ENCODE measurements at regions not wholly inside any gene's neighbourhood (a gene's known extent, or its start where the extent isn't known, plus 50 kb on each side); places are given as distances from the start of the nearest gene placed in this dataset.

- H3K4me1 Mint-ChIP-seq = no peaks in the 10 kb centered on the region
- H3K27me3 Mint-ChIP-seq = peaks cover 12% of the 10 kb centered on the region
- no peak overlapping the region for H3K4me3 Mint-ChIP-seq
- H3K9me3 ChIP-seq (ENCODE audit: control insufficient read depth, low read length, poor library complexity, severe bottlenecking) = no peaks in the 10 kb centered on the region
- no peaks in the 10 kb centered on the region for H3K36me3 Mint-ChIP-seq (ENCODE audit: low read depth)
- DNase-seq (no peak), ATAC-seq (no peak)
- no peak overlapping the region for H3K27ac Mint-ChIP-seq
Observed at GRCh38 chr10:29947701-29948060, 111.7 kb downstream of the JCAD start.

- no peak overlapping the region for H3K27ac Mint-ChIP-seq
- DNase-seq (no peak), ATAC-seq (no peak)
- H3K36me3 Mint-ChIP-seq (ENCODE audit: low read depth) = peaks cover 2% of the 10 kb centered on the region
- peaks cover under 1% of the 10 kb centered on the region for H3K4me1 Mint-ChIP-seq
- no peak overlapping the region for H3K4me3 Mint-ChIP-seq
- H3K9me3 ChIP-seq (ENCODE audit: control insufficient read depth, low read length, poor library complexity, severe bottlenecking) = no peaks in the 10 kb centered on the region
- peaks cover 11% of the 10 kb centered on the region for H3K27me3 Mint-ChIP-seq
Observed at GRCh38 chr10:29946953-29947700, 112.3 kb downstream of the JCAD start.

DNA sequence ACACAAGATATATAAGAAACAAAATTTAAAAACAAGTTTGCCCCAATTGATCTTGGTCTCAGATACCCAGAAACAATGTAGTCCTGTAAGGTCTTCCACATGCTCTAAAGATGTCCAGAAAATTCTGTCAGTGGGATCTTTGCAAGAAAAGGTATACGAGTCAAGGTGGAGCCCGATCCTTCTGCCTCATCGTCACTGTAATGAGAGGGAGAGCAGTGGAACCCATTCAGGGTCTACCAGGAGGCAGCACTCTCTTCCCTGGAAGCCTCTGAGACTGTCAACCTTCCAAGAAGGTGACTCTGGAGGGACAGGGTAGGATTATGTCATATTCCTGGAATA, 112.8 kb downstream of the JCAD start:
- Mint-ChIP-seq H3K27me3 (peaks cover 15% of the 10 kb centered on the region), H3K4me3 (no peak overlapping the region), H3K4me1 (peaks cover 4% of the 10 kb centered on the region), H3K36me3 (ENCODE audit: low read depth) (peaks cover 2% of the 10 kb centered on the region), H3K27ac (no peak overlapping the region)
- H3K9me3 ChIP-seq (ENCODE audit: control insufficient read depth, low read length, poor library complexity, severe bottlenecking) = no peaks in the 10 kb centered on the region
- no peak for DNase-seq
- no peak for ATAC-seq

- ATAC-seq (no peak), DNase-seq (no peak)
- Mint-ChIP-seq H3K4me3 (no peak overlapping the region), H3K27me3 (peaks cover 22% of the 10 kb centered on the region), H3K36me3 (ENCODE audit: low read depth) (peaks cover 2% of the 10 kb centered on the region), H3K4me1 (peaks cover 4% of the 10 kb centered on the region), H3K27ac (no peak overlapping the region)
- H3K9me3 ChIP-seq (ENCODE audit: control insufficient read depth, low read length, poor library complexity, severe bottlenecking) = no peaks in the 10 kb centered on the region
Observed at GRCh38 chr10:29941476-29941875, 117.9 kb downstream of the JCAD start.

GRCh38 chr10:29932991-29933390, 126.4 kb downstream of the JCAD start:
- H3K4me3 Mint-ChIP-seq = no peak overlapping the region
- no peak for ATAC-seq
- peaks cover 25% of the 10 kb centered on the region for H3K27me3 Mint-ChIP-seq
- H3K9me3 ChIP-seq (ENCODE audit: control insufficient read depth, low read length, poor library complexity, severe bottlenecking) = no peaks in the 10 kb centered on the region
- no peaks in the 10 kb centered on the region for H3K4me1 Mint-ChIP-seq
- no peak overlapping the region for H3K27ac Mint-ChIP-seq
- H3K36me3 Mint-ChIP-seq (ENCODE audit: low read depth) = peaks cover 3% of the 10 kb centered on the region
- DNase-seq = no peak

DNA sequence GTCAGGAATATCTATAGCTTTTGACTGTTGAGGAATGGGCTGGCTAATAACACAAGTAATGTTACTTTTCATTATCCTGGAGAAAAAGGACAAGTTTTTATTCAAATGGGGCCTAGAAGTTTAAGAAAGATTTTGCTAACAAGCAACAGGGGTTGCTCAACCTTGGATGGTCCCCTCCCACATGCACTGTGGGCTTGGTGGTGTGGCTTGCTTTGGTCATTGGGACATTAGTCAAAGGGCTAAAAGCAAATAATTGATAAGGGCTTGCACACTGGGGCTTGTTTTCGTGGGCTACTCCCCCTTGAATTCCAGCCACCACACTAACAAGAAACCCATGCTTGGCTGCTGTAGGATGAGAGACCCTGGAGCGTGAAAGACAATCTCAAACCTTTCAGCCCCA, 127.6 kb downstream of the JCAD start:
- Mint-ChIP-seq H3K27me3 (peaks cover 18% of the 10 kb centered on the region), H3K4me3 (no peak overlapping the region), H3K27ac (no peak overlapping the region), H3K36me3 (ENCODE audit: low read depth) (peaks cover 6% of the 10 kb centered on the region), H3K4me1 (no peaks in the 10 kb centered on the region)
- ATAC-seq = no peak
- DNase-seq = no peak
- no peaks in the 10 kb centered on the region for H3K9me3 ChIP-seq (ENCODE audit: control insufficient read depth, low read length, poor library complexity, severe bottlenecking)

DNA sequence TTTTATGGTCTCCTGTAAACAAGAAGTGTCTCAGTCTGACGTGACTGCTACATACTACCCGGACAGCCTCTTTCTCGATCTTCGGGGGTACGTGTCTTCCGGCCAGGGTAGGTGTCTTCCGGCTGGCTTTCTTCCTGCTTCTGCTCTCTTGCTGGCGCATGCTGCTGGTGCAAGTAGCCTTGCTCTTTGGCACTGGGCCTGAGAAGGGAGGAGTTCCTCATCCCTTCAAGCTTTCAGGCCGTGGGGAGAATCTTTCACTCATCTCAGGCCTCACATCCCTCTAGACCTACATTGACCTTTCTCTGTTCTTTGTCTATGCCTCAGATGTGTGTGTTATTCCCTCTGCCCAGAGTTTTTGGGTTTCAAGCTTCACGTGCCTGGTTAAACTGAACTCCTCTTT, 130.4 kb downstream of the JCAD start:
- no peaks in the 10 kb centered on the region for H3K9me3 ChIP-seq (ENCODE audit: control insufficient read depth, low read length, poor library complexity, severe bottlenecking)
- DNase-seq = no peak
- peaks cover 6% of the 10 kb centered on the region for H3K36me3 Mint-ChIP-seq (ENCODE audit: low read depth)

GRCh38 chr10:29926693-29927048, 132.7 kb downstream of the JCAD start:
- DNase-seq (no peak), ATAC-seq (no peak)
- no peaks in the 10 kb centered on the region for H3K4me1 Mint-ChIP-seq
- H3K9me3 ChIP-seq (ENCODE audit: control insufficient read depth, low read length, poor library complexity, severe bottlenecking) = no peaks in the 10 kb centered on the region
- H3K36me3 Mint-ChIP-seq (ENCODE audit: low read depth) = peaks cover 6% of the 10 kb centered on the region
- H3K4me3 Mint-ChIP-seq = no peak overlapping the region
- H3K27me3 Mint-ChIP-seq = peaks cover 4% of the 10 kb centered on the region
- H3K27ac Mint-ChIP-seq = no peak overlapping the region

More for the DNA sequence above, 130.4 kb downstream of the JCAD start:
- peaks cover 5% of the 10 kb centered on the region for H3K27me3 Mint-ChIP-seq
- no peaks in the 10 kb centered on the region for H3K4me1 Mint-ChIP-seq
- H3K27ac Mint-ChIP-seq = no peak overlapping the region
- ATAC-seq = no peak
- H3K4me3 Mint-ChIP-seq = no peak overlapping the region

DNA sequence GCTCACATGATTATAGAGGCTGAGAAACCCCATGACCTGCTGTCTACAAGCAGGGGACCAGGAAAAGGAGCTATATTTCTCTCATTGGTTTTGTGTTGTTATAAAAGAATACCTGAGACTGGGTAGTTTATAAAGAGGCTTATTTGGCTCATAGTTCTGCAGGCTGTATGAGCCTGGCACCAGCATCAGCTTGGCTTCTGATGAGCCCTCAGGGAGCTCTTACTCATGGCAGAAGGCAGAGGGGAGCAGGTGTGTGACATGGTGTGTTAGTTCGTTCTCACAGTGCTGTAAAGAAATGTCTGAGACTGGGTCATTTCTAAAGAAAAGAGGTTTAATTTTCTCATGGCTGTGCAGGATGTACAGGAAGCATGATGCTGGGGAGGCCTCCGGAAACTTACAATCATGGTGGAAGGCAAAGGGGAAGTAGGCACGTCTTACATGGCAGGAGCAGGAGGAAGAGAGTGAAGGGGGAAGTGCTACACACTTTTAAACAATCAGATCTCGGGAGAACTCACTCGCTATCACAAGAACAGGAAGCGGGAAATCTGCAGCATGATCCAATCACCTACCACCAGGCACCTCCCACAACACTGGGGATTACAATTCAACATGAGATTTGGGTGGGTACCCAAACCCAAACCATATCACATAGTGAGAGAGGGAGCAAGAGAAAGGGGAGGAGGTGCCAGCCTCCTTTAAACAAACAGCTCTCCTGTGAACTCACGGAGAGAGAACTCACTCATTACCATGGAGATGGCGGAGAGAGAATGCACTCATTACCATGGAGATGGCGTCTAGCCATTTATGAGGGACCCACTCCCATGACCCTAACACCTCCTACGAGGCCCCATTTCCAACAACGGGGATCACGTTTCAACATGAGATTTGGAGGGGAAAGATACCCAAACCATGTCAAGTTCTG, 133.4 kb downstream of the JCAD start:
- H3K9me3 ChIP-seq (ENCODE audit: control insufficient read depth, low read length, poor library complexity, severe bottlenecking) = no peaks in the 10 kb centered on the region
- Mint-ChIP-seq H3K4me1 (no peaks in the 10 kb centered on the region), H3K36me3 (ENCODE audit: low read depth) (peaks cover 6% of the 10 kb centered on the region), H3K27me3 (peaks cover 4% of the 10 kb centered on the region), H3K27ac (no peak overlapping the region), H3K4me3 (no peak overlapping the region)
- ATAC-seq (no peak), DNase-seq (no peak)

DNA sequence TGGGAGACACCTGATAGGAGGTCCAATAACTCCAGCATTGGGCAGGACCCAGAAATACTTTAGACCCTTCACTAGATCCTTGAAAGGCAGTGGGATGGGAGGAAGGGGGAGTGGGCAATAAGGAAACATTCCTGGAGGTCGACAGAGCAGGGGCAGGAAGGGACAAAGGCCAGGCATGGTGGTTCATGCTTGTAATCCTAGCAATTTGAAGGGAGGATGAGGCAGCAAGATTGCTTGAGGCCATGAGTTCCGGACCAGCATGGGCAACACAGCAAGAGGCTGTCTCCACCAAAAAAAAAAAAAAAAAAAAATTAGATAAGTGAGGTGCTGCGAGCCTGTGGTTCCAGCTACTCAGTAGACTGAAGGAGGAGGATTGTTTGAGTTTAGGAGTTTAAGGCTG, 134.9 kb downstream of the JCAD start:
- Mint-ChIP-seq H3K36me3 (ENCODE audit: low read depth) (peaks cover 6% of the 10 kb centered on the region), H3K4me1 (no peaks in the 10 kb centered on the region), H3K27me3 (peaks cover 18% of the 10 kb centered on the region), H3K4me3 (no peak overlapping the region), H3K27ac (no peak overlapping the region)
- ATAC-seq (no peak), DNase-seq (no peak)
- H3K9me3 ChIP-seq (ENCODE audit: control insufficient read depth, low read length, poor library complexity, severe bottlenecking) = no peaks in the 10 kb centered on the region

DNA sequence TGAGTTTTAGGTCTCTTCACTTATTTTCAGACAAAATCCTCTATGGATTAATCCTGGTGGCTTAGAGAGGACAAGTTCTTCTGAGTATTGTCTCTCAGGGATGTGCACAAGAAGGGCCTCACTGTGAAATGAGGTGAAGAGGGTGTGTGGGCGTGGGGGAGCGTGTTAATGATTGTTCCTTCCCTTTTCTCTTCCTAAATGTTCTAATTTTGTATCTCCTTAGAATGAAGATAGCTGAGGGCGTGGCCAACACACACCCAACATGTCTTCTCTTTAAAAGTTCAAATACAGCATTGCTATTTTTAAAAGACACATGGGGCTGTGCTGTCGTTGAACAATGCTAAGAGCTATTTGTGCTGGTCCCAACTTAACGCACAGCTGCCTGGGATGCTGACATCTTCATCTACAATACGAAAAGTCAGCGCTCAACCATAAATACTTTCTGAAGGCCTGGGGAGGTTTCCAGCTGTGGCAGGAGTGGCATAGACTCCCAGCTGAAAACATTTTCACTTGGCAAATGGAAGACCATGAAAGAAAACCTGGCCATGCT, 135.9 kb downstream of the JCAD start:
- no peak for ATAC-seq
- DNase-seq = no peak
- peaks cover 26% of the 10 kb centered on the region for H3K27me3 Mint-ChIP-seq
- no peaks in the 10 kb centered on the region for H3K4me1 Mint-ChIP-seq
- H3K27ac Mint-ChIP-seq = no peak overlapping the region
- H3K9me3 ChIP-seq (ENCODE audit: control insufficient read depth, low read length, poor library complexity, severe bottlenecking) = no peaks in the 10 kb centered on the region
- H3K4me3 Mint-ChIP-seq = no peak overlapping the region
- H3K36me3 Mint-ChIP-seq (ENCODE audit: low read depth) = peaks cover 5% of the 10 kb centered on the region

DNA sequence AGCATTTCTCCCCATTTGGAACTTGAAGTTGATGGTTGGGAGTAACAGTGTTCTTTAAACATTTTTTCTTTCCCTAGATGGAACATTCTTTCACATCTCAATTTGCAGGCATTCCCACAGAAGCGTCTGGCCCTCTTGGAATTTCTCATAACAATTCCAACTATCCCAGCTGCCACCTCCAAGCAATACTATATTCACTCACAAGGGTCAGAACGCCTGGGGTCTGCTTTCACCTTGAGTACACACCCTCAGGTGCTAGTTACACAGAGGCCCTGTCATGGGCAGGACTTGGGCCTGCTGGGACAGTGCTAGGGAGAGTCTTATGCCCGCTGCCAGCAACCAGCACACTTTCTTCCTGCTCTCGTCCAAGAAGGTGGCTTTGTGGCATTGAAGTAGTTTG, 136.5 kb downstream of the JCAD start:
- ATAC-seq = no peak
- H3K4me1 Mint-ChIP-seq = no peaks in the 10 kb centered on the region
- H3K27ac Mint-ChIP-seq = no peak overlapping the region
- H3K9me3 ChIP-seq (ENCODE audit: control insufficient read depth, low read length, poor library complexity, severe bottlenecking) = no peaks in the 10 kb centered on the region
- H3K36me3 Mint-ChIP-seq (ENCODE audit: low read depth) = peaks cover 5% of the 10 kb centered on the region
- no peak overlapping the region for H3K4me3 Mint-ChIP-seq
- no peak for DNase-seq
- H3K27me3 Mint-ChIP-seq = peaks cover 26% of the 10 kb centered on the region

GRCh38 chr10:29922226-29922625, 137.2 kb downstream of the JCAD start:
- Mint-ChIP-seq H3K27me3 (peaks cover 26% of the 10 kb centered on the region), H3K36me3 (ENCODE audit: low read depth) (peaks cover 4% of the 10 kb centered on the region), H3K4me3 (no peak overlapping the region), H3K4me1 (no peaks in the 10 kb centered on the region), H3K27ac (no peak overlapping the region)
- no peaks in the 10 kb centered on the region for H3K9me3 ChIP-seq (ENCODE audit: control insufficient read depth, low read length, poor library complexity, severe bottlenecking)
- DNase-seq = no peak
- no peak for ATAC-seq

All from T-helper 17 cell (primary cell).